Ishikawa (cell line): ENCODE measurements at regions not wholly inside any gene's neighbourhood (a gene's known extent, or its start where the extent isn't known, plus 50 kb on each side); places are given as distances from the start of the nearest gene placed in this dataset.

ENCODE experiments used
- CEBPB ChIP-seq: IDR thresholded peaks from 2 replicates; pipeline ENCODE4 v1.6.1; 2012
- EGR1 ChIP-seq: IDR thresholded peaks from 2 replicates; pipeline ENCODE4 v1.6.1; 2012
- EP300 ChIP-seq: IDR thresholded peaks from 2 replicates; pipeline ENCODE4 v1.6.1; 2012; ENCODE audit warnings: borderline replicate concordance
- FOXM1 ChIP-seq: IDR thresholded peaks from 2 replicates; pipeline ENCODE4 v1.6.1; 2012; ENCODE audit warnings: low read depth, borderline replicate concordance
- MAX ChIP-seq: IDR thresholded peaks from 2 replicates; pipeline ENCODE4 v1.6.1; 2012
- NFIC ChIP-seq: IDR thresholded peaks from 2 replicates; pipeline ENCODE4 v1.6.1; 2012
- RAD21 ChIP-seq: IDR thresholded peaks from 2 replicates; pipeline ENCODE4 v1.6.1; 2012; ENCODE audit warnings: low read depth
- REST ChIP-seq: IDR thresholded peaks from 2 replicates; pipeline ENCODE4 v1.6.1; 2012; ENCODE audit warnings: low read depth, mild to moderate bottlenecking
- TAF1 ChIP-seq: IDR thresholded peaks from 2 replicates; pipeline ENCODE4 v1.6.1; 2012; ENCODE audit warnings: low read depth, mild to moderate bottlenecking
- TCF12 ChIP-seq: IDR thresholded peaks from 2 replicates; pipeline ENCODE4 v1.6.1; 2012; ENCODE audit warnings: low read depth
- USF1 ChIP-seq: IDR thresholded peaks from 2 replicates; pipeline ENCODE4 v1.6.1; 2012
- YY1 ChIP-seq: IDR thresholded peaks from 2 replicates; pipeline ENCODE4 v1.6.1; 2012; ENCODE audit warnings: low read depth

- TF ChIP-seq TAF1: no peak
- TF ChIP-seq FOXM1: no peak
- TF ChIP-seq USF1: no peak
- TF ChIP-seq EGR1: no peak
- TF ChIP-seq RAD21: no peak
- no peak for TF ChIP-seq MAX
- TF ChIP-seq CEBPB: no peak; the same call in 1 of the 2 replicates
- no peak for TF ChIP-seq NFIC
- TF ChIP-seq YY1: no peak
- TF ChIP-seq EP300: no peak
- no peak for TF ChIP-seq REST
- TF ChIP-seq TCF12: no peak
These were observed 68.8 kb downstream of the SSX7 start for GRCh38 chrX:52585892-52586291.
